Smooth muscle cell (in vitro differentiated cells): ENCODE measurements at regions not wholly inside any gene's neighbourhood (a gene's known extent, or its start where the extent isn't known, plus 50 kb on each side); places are given as distances from the start of the nearest gene placed in this dataset.

Experiments
- DNase-seq: peaks from one replicate; lab custom pipeline; 2025; ENCODE audit not compliant: unreplicated experiment; lab: John Stamatoyannopoulos, UW
- H2AFZ ChIP-seq: fragments of 200-600 bp; sonication (generic); 2 replicates; pipeline ENCODE4 v1.6.0; 2016; ENCODE audit warnings: antibody characterized with exemption, low read depth, mild to moderate bottlenecking
- H3F3A ChIP-seq: fragments of 200-600 bp; sonication (generic); 2 replicates; pipeline ENCODE4 v1.6.0; 2017; ENCODE audit warnings: antibody characterized with exemption, low read depth
- H3K27ac ChIP-seq: fragments of 200-600 bp; sonication (generic); 2 replicates; pipeline ENCODE4 v1.5.1; 2016; ENCODE audit warnings: low read depth, mild to moderate bottlenecking
- H3K27me3 ChIP-seq: fragments of 200-600 bp; sonication (generic); 2 replicates; pipeline ENCODE4 v1.6.1; 2016; ENCODE audit warnings: low read depth, mild to moderate bottlenecking
- H3K36me3 ChIP-seq: fragments of 200-600 bp; sonication (generic); 2 replicates; pipeline ENCODE4 v1.5.1; 2016; ENCODE audit warnings: low read depth
- H3K4me1 ChIP-seq: fragments of 200-600 bp; sonication (generic); 2 replicates; pipeline ENCODE4 v1.5.1; 2016; ENCODE audit warnings: low read depth
- H3K4me2 ChIP-seq: fragments of 200-600 bp; sonication (generic); 2 replicates; pipeline ENCODE4 v1.6.0; 2016; ENCODE audit warnings: mild to moderate bottlenecking
- H3K4me3 ChIP-seq: fragments of 200-600 bp; sonication (generic); 2 replicates; pipeline ENCODE4 v1.5.1; 2016; ENCODE audit warnings: mild to moderate bottlenecking
- H3K79me2 ChIP-seq: fragments of 200-600 bp; sonication (generic); 2 replicates; pipeline ENCODE4 v1.6.0; 2016; ENCODE audit warnings: low read depth, mild to moderate bottlenecking
- H3K9ac ChIP-seq: fragments of 200-600 bp; sonication (generic); 2 replicates; pipeline ENCODE4 v1.6.0; 2016; ENCODE audit warnings: low read depth
- H3K9me3 ChIP-seq: fragments of 200-600 bp; sonication (generic); replicated peaks from 2 replicates; pipeline ENCODE4 v1.5.1; 2016; ENCODE audit warnings: low read depth
- H4K20me1 ChIP-seq: fragments of 200-600 bp; sonication (generic); 2 replicates; pipeline ENCODE4 v1.6.0; 2016; ENCODE audit warnings: low read depth
- CTCF ChIP-seq: fragments of 200-600 bp; sonication (generic); IDR thresholded peaks from 2 replicates; pipeline ENCODE4 v1.5.1; 2017; ENCODE audit warnings: borderline replicate concordance, mild to moderate bottlenecking, antibody characterized with exemption; ENCODE audit not compliant: insufficient read depth, poor library complexity, severe bottlenecking
- WGBS: methylation state at CpG from one replicate; pipeline ENCODE4 v1.1.7; 2016; ENCODE audit warnings: low lambda C conversion rate; 5-methylcytosine and 5-hydroxymethylcytosine counted together

DNA sequence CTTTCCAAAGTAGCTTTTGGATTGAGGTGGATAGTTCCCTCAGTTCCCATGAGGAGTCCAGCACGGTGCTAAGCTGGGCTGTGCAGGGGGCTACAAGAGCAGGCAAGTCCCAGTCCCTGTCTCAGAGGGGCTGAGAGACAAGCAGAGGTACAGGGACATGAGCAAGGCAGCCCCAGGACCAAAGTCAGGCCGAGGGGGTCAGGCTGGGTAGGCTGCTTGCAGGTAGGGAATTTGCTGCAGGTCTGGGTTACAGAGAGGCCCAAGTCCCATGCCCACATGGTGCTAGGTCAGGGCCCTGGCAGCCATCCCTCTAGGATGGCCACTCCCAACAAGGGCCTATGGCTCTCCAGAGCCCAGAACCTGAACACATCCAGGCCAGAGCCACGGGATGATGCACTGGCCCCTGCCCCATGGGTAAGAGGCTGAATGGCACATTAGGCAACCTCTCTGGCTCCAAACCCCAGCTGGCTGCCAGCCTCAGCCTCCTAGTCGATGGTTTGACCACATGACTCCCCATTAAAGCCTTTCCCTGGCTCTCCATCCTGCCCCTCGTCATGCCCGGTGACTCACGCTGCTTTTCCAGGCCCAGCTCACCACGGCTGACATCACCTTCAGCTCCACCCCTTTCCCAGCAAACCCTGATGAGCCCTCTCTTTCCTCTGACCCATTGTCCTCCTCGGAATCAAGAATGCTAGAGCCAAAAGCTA is 83.7 kb downstream of the SDC1 start:
- Histone ChIP-seq H3K4me1 (peaks cover 10% of the 10 kb centered on the region), H3K79me2 (no peaks in the 10 kb centered on the region), H2AFZ (no peak overlapping the region), H3F3A (peaks cover 7% of the 10 kb centered on the region), H3K9me3 (no peaks in the 10 kb centered on the region), H3K27ac (peak overlapping the region; percentile 68), H3K4me3 (no peak overlapping the region), H4K20me1 (no peaks in the 10 kb centered on the region), H3K4me2 (peak overlapping the region; percentile 33), H3K27me3 (no peaks in the 10 kb centered on the region), H3K36me3 (no peaks in the 10 kb centered on the region), H3K9ac (peak overlapping the region; percentile 23)
- WGBS: 32% methylated on average over 9 of the region's 9 CpGs
- no peak for TF ChIP-seq CTCF
- peak; percentile 36 for DNase-seq

- H3K79me2 ChIP-seq: no peaks in the 10 kb centered on the region
- no peak for TF ChIP-seq CTCF
- no peak overlapping the region for H3K4me3 ChIP-seq
- WGBS: 88% methylated on average over 9 of the region's 11 CpGs
- H3K36me3 ChIP-seq: no peaks in the 10 kb centered on the region
- no peak for DNase-seq
- no peak overlapping the region for H2AFZ ChIP-seq
- H3K9ac ChIP-seq: no peak overlapping the region
- no peaks in the 10 kb centered on the region for H3K27me3 ChIP-seq
- peaks cover 7% of the 10 kb centered on the region for H3F3A ChIP-seq
- H3K4me1 ChIP-seq: peaks cover 10% of the 10 kb centered on the region
- peak overlapping the region; percentile 68 for H3K27ac ChIP-seq
- H3K9me3 ChIP-seq: no peaks in the 10 kb centered on the region
- no peak overlapping the region for H3K4me2 ChIP-seq
- H4K20me1 ChIP-seq: no peaks in the 10 kb centered on the region
These were observed 84.4 kb downstream of the SDC1 start for GRCh38 chr2:20140321-20141055.

- peak overlapping the region; percentile 8 for H3K9ac ChIP-seq
- H3K79me2 ChIP-seq: no peaks in the 10 kb centered on the region
- no peaks in the 10 kb centered on the region for H3K9me3 ChIP-seq
- no peak overlapping the region for H3K4me3 ChIP-seq
- H2AFZ ChIP-seq: peak overlapping the region; percentile 52
- H3K27me3 ChIP-seq: no peaks in the 10 kb centered on the region
- 67% methylated on average over 9 of the region's 9 CpGs for WGBS
- peaks cover 7% of the 10 kb centered on the region for H3F3A ChIP-seq
- no peaks in the 10 kb centered on the region for H4K20me1 ChIP-seq
- H3K4me2 ChIP-seq: peak overlapping the region; percentile 22
- H3K4me1 ChIP-seq: peaks cover 10% of the 10 kb centered on the region
- TF ChIP-seq CTCF: no peak
- no peak for DNase-seq
- H3K27ac ChIP-seq: peak overlapping the region; percentile 70
- H3K36me3 ChIP-seq: no peaks in the 10 kb centered on the region
These were observed 85.3 kb downstream of the SDC1 start for GRCh38 chr2:20139407-20140172.
